GM06990 (cell line): ENCODE measurements at regions not wholly inside any gene's neighbourhood (a gene's known extent, or its start where the extent isn't known, plus 50 kb on each side); places are given as distances from the start of the nearest gene placed in this dataset.

Experiments used
- DNase-seq: peaks from one replicate; pipeline ENCODE4 v3.0.0-alpha.2; 2011; ENCODE audit not compliant: insufficient read length; ENCODE audit errors: extremely low read depth
- H3K27me3 ChIP-seq: replicated peaks from 2 replicates; pipeline ENCODE4 v1.6.0; 2011; ENCODE audit warnings: low read length; ENCODE audit not compliant: control insufficient read depth, insufficient read depth
- H3K36me3 ChIP-seq: 2 replicates; pipeline ENCODE4 v1.5.1; 2011; ENCODE audit warnings: low read length; ENCODE audit not compliant: control insufficient read depth, insufficient read depth
- H3K4me3 ChIP-seq: replicated peaks from 2 replicates; pipeline ENCODE4 v1.5.1; 2011; ENCODE audit warnings: low read depth, mild to moderate bottlenecking, control low read depth, low read length
- CTCF ChIP-seq: IDR thresholded peaks from 2 replicates; pipeline ENCODE4 v1.5.1; 2011; ENCODE audit warnings: low read length, control low read depth, mild to moderate bottlenecking, inconsistent platforms; ENCODE audit not compliant: insufficient read depth, poor library complexity, severe bottlenecking

DNA sequence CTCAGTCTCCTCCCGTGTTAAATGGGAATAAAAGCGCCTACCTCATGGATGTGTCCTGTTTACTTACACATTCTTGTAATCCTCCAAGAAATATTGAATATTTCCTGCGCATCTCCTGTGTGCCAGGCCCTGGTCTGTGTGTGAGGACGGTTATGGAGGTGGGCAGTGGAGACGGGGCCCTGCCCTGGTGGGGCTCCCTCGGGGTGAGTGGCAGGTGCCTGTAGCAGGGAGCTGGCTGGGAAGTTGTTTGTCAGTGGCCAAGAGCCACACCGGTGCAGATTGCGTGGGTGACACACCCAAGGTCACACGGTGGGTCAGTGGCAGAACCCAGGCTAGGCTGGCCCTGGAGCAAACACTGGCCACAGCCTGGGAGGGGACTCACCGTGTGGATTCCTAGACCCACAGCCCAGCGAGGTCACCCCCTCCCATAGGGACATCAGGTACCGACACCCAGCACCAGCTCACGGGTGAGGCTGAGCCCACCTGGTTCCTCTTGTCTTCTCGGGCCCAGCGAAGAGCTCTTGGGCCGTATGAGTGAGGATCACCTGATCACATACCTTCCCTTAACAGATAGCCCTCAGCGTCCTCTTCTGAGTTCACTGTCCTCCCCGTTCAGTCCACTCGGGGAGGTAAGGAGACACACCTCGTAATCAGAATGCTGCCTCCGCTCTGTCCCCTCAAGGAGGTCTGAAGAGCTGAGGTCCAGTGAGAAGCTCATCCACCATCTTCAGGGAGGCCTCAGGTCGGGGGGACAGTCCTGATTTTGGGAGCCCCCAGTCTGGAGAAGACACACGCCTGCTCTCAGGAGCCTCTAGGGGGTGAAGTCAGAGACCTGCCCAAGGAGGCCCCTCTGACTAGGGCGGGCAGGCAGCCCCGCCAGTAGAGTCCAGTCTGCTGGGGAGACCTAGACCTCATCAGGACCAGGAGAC, 349.6 kb downstream of the MATN1 start:
- peaks cover 2% of the 10 kb centered on the region for H3K27me3 ChIP-seq

DNA sequence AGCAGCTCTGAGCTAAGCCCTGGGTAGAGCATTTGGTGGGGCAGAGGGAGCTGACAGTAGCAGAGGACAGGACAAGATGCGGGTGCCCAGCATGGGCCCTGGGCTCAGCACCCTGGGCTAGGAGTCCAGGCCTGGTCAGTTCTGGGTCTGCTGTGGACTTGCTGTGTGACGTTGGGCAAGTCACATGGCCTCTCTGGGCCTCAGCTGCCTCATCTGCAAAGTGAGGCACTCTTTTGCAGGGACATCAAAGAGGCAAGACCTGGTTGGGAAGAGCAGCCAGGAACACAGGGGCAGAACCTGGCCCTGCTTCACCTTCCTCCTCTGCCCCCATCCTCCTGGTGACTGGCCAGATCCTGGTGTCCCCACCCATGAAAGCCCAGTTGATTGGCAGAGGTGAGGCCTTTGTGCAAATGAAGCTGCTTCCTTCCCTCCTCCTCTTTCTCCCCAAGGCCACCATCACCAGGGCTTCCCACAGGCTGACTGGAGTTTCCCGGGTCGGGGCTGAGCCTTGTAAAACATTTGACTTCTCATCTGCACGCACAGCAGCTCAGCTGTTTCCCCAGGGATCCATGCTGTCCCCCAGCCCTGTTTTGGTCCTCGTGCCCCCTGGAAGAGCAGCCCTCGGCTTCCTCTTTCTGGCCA, 350.5 kb downstream of the MATN1 start:
- no peak for TF ChIP-seq CTCF
- DNase-seq: no peak
- H3K36me3 ChIP-seq: no peaks in the 10 kb centered on the region
- no peak overlapping the region for H3K4me3 ChIP-seq
- H3K27me3 ChIP-seq: peaks cover 2% of the 10 kb centered on the region

More for the DNA sequence above, 349.6 kb downstream of the MATN1 start:
- H3K36me3 ChIP-seq: no peaks in the 10 kb centered on the region
- H3K4me3 ChIP-seq: no peak overlapping the region
- TF ChIP-seq CTCF: no peak
- DNase-seq: no peak

DNA sequence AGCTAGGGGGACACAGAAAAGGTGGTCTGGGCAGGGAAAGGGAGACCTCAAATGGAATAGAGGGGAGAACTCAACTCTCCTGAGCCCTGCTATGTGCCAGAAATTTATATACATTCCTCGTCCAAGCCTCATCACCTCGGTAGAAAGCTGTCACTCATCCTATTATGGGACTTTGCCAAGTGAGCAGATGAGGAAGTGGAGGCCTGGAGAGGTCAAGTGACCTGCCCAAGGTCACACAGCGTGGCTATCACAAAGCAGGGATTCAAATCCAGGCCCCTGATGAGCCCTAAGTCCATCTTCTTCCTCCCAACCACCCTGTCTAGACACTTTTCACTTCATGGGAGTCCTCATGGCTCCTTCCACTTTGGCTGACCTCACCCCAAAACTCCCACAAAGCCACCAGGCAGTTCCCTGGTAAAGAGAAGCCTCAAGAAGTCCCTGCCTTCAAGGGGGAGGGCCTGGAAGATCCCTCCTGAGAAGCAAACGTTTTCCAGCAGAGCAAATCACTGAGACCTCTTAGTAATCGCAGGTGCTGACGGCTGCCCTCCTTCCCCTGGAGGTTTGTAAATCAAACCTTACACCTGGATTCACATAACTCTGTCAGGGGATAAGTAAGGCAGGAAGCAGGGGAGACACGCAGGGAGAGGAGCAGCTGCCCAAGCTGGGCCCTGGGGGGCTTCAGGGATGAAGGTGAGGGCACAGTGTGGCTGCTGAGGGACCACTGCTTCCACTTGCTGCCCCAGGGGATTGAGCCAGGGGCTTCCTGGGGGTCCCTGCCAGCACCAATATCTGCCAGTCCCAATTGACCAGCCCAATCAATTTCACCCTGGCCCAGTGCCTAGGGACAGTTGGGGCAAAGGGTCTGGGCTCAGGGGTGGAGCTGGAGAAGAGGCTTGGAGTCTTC, 351.2 kb downstream of the MATN1 start:
- Histone ChIP-seq H3K27me3 (peaks cover 2% of the 10 kb centered on the region), H3K36me3 (no peaks in the 10 kb centered on the region), H3K4me3 (no peak overlapping the region)
- TF ChIP-seq CTCF: no peak
- no peak for DNase-seq

- DNase-seq: no peak
- no peak for TF ChIP-seq CTCF
- Histone ChIP-seq H3K4me3 (no peak overlapping the region), H3K27me3 (no peaks in the 10 kb centered on the region; the same call in 1 of the 2 replicates), H3K36me3 (no peaks in the 10 kb centered on the region)
Measured at GRCh38 chr1:30371179-30371788, 352.1 kb downstream of the MATN1 start.

DNA sequence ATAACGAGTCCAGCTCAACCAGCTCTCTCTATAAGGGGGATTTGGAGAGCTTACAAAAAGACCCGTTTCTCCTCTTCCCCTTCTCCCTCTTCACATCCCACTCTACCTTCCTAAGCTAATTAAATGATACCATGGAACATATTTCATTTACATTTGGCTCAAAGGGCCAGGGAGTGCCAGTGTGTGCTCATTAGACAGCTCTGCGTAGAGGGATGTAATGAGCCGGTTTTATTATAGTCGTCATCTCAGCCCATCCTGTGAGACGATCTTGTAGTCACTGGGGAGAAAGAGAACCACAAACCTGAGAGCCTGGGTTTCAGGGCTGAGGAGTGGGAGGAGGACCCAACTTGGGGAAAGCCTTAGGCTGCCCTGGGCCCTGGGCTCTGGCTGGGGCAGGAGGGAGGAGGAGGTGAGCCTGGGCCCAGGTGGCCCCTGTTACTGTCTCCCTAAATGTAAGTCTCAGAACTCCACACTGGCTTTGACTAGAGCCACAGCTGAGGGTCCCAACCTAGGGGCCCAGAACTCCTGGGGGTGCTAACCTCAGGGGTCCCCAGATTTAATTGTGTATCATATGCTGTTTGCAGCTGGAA, 354.6 kb downstream of the MATN1 start:
- H3K36me3 ChIP-seq: no peaks in the 10 kb centered on the region
- H3K27me3 ChIP-seq: no peaks in the 10 kb centered on the region; the same call in 1 of the 2 replicates
- no peak overlapping the region for H3K4me3 ChIP-seq
- no peak for TF ChIP-seq CTCF
- DNase-seq: no peak
